ENCODE measurements at regions not wholly inside any gene's neighbourhood (a gene's known extent, or its start where the extent isn't known, plus 50 kb on each side); places are given as distances from the start of the nearest gene placed in this dataset.

DNA sequence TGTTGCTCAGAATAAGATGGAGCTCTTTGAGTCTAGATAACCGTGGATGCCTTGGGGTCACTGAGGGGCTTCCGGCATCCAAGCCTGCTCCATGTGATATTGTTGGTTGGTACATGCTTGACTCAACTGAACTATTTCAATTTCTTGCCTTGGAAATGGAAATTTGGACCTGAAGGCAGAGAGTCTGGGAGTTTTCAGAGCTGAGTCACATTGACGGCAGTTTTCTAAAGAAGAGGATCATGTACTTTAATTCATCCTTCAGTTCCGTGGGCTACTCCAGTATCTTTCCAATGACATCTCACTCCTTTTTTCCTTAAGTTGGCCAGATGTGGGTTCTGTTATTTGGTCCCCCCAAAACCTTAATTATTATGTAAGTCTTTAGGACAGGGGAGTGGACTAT lies 100.5 kb downstream of the MFAP3L start:
- TF ChIP-seq CTCF (IDR thresholded peaks at IDR 0.05) (no peak), POLR2A (IDR thresholded peaks at IDR 0.05) (no peak)
